Amniotic epithelial cell (primary cell): ENCODE measurements at regions not wholly inside any gene's neighbourhood (a gene's known extent, or its start where the extent isn't known, plus 50 kb on each side); places are given as distances from the start of the nearest gene placed in this dataset.
"Not testable (repeated sequence)": the region's sequence is repeated elsewhere in the genome, so short reads cannot be mapped to it uniquely, and the experiment has no call there.

ENCODE experiments used
- DNase-seq: peaks from one replicate; pipeline ENCODE4 v3.0.0-alpha.2; 2010; ENCODE audit warnings: low read depth

- peak; percentile 2 for DNase-seq
Measured at GRCh38 chr11:107276077-107276476, 181.5 kb downstream of the CWF19L2 start.

- no peak for DNase-seq
Measured at GRCh38 chr11:107275632-107276031, 182.0 kb downstream of the CWF19L2 start.

- DNase-seq: no peak
Measured at GRCh38 chr11:107274138-107274537, 183.5 kb downstream of the CWF19L2 start.

GRCh38 chr11:107272561-107272960 is 185.1 kb downstream of the CWF19L2 start:
- no peak for DNase-seq

GRCh38 chr11:107271425-107271824 is 186.2 kb downstream of the CWF19L2 start:
- DNase-seq: no peak

GRCh38 chr11:107268977-107269376 is 188.6 kb downstream of the CWF19L2 start:
- DNase-seq: no peak

- no peak for DNase-seq
Measured at GRCh38 chr11:107266455-107266854, 191.2 kb downstream of the CWF19L2 start.

- no peak for DNase-seq
Measured at GRCh38 chr11:107265591-107266121, 192.0 kb downstream of the CWF19L2 start.

- DNase-seq: no peak
Measured at GRCh38 chr11:107263844-107264563, 193.6 kb downstream of the CWF19L2 start.

- no peak for DNase-seq
Measured at GRCh38 chr11:107259811-107260221, 197.8 kb downstream of the CWF19L2 start.

GRCh38 chr11:107257710-107258109 is 199.9 kb downstream of the CWF19L2 start:
- no peak for DNase-seq

- not testable (repeated sequence) for DNase-seq
Measured at GRCh38 chr11:107253661-107254060, 204.0 kb downstream of the CWF19L2 start.

GRCh38 chr11:107252429-107253161 is 205.0 kb downstream of the CWF19L2 start:
- DNase-seq: no peak

- DNase-seq: no peak
Measured at GRCh38 chr11:107251298-107251697, 206.3 kb downstream of the CWF19L2 start.

- DNase-seq: no peak
Measured at GRCh38 chr11:107250017-107250416, 207.6 kb downstream of the CWF19L2 start.

- no peak for DNase-seq
Measured at GRCh38 chr11:107249054-107249453, 208.6 kb downstream of the CWF19L2 start.

GRCh38 chr11:107247167-107247861 is 210.3 kb downstream of the CWF19L2 start:
- no peak for DNase-seq

- no peak for DNase-seq
Measured at GRCh38 chr11:107243929-107244328, 213.7 kb downstream of the CWF19L2 start.

- no peak for DNase-seq
Measured at GRCh38 chr11:107232451-107232850, 214.2 kb upstream of the GUCY1A2 start.

- DNase-seq: no peak
Measured at GRCh38 chr11:107224836-107225235, 206.6 kb upstream of the GUCY1A2 start.

GRCh38 chr11:107222916-107223460 is 204.7 kb upstream of the GUCY1A2 start:
- DNase-seq: no peak

GRCh38 chr11:107222431-107222830 is 204.2 kb upstream of the GUCY1A2 start:
- no peak for DNase-seq
